ENCODE measurements at regions not wholly inside any gene's neighbourhood (a gene's known extent, or its start where the extent isn't known, plus 50 kb on each side); places are given as distances from the start of the nearest gene placed in this dataset.

DNA sequence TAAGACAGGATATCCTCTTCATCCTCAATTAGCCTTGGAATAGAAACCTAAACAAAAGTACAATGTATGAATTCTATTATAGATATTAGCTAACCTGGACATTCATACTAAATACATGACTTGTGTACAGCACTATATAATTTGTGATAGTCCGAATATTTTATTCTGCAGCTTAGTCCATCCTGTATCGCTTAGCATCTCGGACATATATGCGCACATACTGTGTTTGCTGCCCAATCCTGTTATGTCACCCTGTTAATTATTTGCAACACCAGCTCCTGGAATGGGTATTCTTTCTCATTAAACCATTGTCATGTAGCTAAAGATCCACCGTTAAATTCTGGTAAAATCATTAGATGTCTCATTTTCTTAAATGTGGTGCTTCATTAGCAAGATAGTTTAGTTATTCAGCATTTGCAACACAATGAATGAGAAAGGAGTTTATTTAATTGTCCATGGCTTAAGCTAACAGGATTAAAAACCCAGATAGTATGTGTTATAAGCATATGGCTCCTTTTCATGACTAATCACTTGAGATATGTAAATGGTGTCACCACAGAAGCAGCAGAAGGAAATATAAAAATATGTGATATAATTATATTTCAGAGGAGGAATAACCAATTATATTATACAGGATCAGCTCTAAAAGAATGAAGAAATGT lies 156.0 kb upstream of the ARHGAP5 start:
- H4K20me1 ChIP-seq (ENCODE audit: insufficient read depth, low read length, poor library complexity, severe bottlenecking): no peaks in the 10 kb centered on the region
- TF ChIP-seq, protein P1, sequence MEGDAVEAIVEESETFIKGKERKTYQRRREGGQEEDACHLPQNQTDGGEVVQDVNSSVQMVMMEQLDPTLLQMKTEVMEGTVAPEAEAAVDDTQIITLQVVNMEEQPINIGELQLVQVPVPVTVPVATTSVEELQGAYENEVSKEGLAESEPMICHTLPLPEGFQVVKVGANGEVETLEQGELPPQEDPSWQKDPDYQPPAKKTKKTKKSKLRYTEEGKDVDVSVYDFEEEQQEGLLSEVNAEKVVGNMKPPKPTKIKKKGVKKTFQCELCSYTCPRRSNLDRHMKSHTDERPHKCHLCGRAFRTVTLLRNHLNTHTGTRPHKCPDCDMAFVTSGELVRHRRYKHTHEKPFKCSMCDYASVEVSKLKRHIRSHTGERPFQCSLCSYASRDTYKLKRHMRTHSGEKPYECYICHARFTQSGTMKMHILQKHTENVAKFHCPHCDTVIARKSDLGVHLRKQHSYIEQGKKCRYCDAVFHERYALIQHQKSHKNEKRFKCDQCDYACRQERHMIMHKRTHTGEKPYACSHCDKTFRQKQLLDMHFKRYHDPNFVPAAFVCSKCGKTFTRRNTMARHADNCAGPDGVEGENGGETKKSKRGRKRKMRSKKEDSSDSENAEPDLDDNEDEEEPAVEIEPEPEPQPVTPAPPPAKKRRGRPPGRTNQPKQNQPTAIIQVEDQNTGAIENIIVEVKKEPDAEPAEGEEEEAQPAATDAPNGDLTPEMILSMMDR (conservative IDR thresholded peaks at IDR 0.05; ENCODE audit: low read length): no peak
- no peak for TF ChIP-seq EZH2phosphoT487 (IDR thresholded peaks at IDR 0.05; ENCODE audit: borderline replicate concordance)
- H3K4me2 ChIP-seq (ENCODE audit: low read depth, low read length, poor library complexity, severe bottlenecking): no peak overlapping the region

GRCh38 chr14:31921721-31922120 lies 155.4 kb upstream of the ARHGAP5 start:
- Histone ChIP-seq H3F3A (ENCODE audit: low read depth) (no peaks in the 10 kb centered on the region), H3K9me3 (ENCODE audit: insufficient read depth, low read depth, low read length) (no peaks in the 10 kb centered on the region), H3K4me3 (ENCODE audit: low read length, poor library complexity, severe bottlenecking) (no peak overlapping the region), H3K79me2 (ENCODE audit: insufficient read depth, low read length) (no peaks in the 10 kb centered on the region), H3K9ac (ENCODE audit: low read depth, low read length, poor library complexity, severe bottlenecking) (no peak overlapping the region), H3K9me2 (replicated peaks; ENCODE audit: low read depth, low read length) (no peaks in the 10 kb centered on the region), H3K4me1 (ENCODE audit: insufficient read depth, low read length, poor library complexity, severe bottlenecking) (no peaks in the 10 kb centered on the region), H2AFZ (ENCODE audit: low read length) (no peak overlapping the region), H3K27me3 (ENCODE audit: insufficient read depth, low read length, poor library complexity, severe bottlenecking) (no peaks in the 10 kb centered on the region), H4K20me1 (ENCODE audit: insufficient read depth, low read length, poor library complexity, severe bottlenecking) (no peaks in the 10 kb centered on the region), H3K36me3 (ENCODE audit: insufficient read depth, low read length) (no peaks in the 10 kb centered on the region), H3K4me2 (ENCODE audit: low read depth, low read length, poor library complexity, severe bottlenecking) (no peak overlapping the region)
- no peak for TF ChIP-seq EZH2phosphoT487 (IDR thresholded peaks at IDR 0.05; ENCODE audit: borderline replicate concordance)
- TF ChIP-seq, protein P1 (conservative IDR thresholded peaks at IDR 0.05; ENCODE audit: low read length): no peak

More for the DNA sequence above, 156.0 kb upstream of the ARHGAP5 start:
- no peaks in the 10 kb centered on the region for H3K79me2 ChIP-seq (ENCODE audit: insufficient read depth, low read length)
- no peaks in the 10 kb centered on the region for H3K9me3 ChIP-seq (ENCODE audit: insufficient read depth, low read depth, low read length)
- no peaks in the 10 kb centered on the region for H3K27me3 ChIP-seq (ENCODE audit: insufficient read depth, low read length, poor library complexity, severe bottlenecking)
- H3K4me3 ChIP-seq (ENCODE audit: low read length, poor library complexity, severe bottlenecking): no peak overlapping the region
- H3K9me2 ChIP-seq (replicated peaks; ENCODE audit: low read depth, low read length): no peaks in the 10 kb centered on the region
- no peak overlapping the region for H2AFZ ChIP-seq (ENCODE audit: low read length)
- H3K36me3 ChIP-seq (ENCODE audit: insufficient read depth, low read length): no peaks in the 10 kb centered on the region
- H3K9ac ChIP-seq (ENCODE audit: low read depth, low read length, poor library complexity, severe bottlenecking): no peak overlapping the region
- H3F3A ChIP-seq (ENCODE audit: low read depth): no peaks in the 10 kb centered on the region
- H3K4me1 ChIP-seq (ENCODE audit: insufficient read depth, low read length, poor library complexity, severe bottlenecking): no peaks in the 10 kb centered on the region

GRCh38 chr14:31926123-31926522 lies 151.0 kb upstream of the ARHGAP5 start:
- no peak overlapping the region for H3K4me2 ChIP-seq (ENCODE audit: low read depth, low read length, poor library complexity, severe bottlenecking)
- no peaks in the 10 kb centered on the region for H3K79me2 ChIP-seq (ENCODE audit: insufficient read depth, low read length)
- H3K9ac ChIP-seq (ENCODE audit: low read depth, low read length, poor library complexity, severe bottlenecking): no peak overlapping the region
- H3K4me1 ChIP-seq (ENCODE audit: insufficient read depth, low read length, poor library complexity, severe bottlenecking): peaks cover 6% of the 10 kb centered on the region
- no peaks in the 10 kb centered on the region for H3K36me3 ChIP-seq (ENCODE audit: insufficient read depth, low read length)
- no peaks in the 10 kb centered on the region for H3F3A ChIP-seq (ENCODE audit: low read depth)
- H2AFZ ChIP-seq (ENCODE audit: low read length): no peak overlapping the region
- no peaks in the 10 kb centered on the region for H3K9me3 ChIP-seq (ENCODE audit: insufficient read depth, low read depth, low read length)
- TF ChIP-seq EZH2phosphoT487 (IDR thresholded peaks at IDR 0.05; ENCODE audit: borderline replicate concordance): no peak
- TF ChIP-seq, protein P1 (conservative IDR thresholded peaks at IDR 0.05; ENCODE audit: low read length): peak; percentile 83
- no peaks in the 10 kb centered on the region for H4K20me1 ChIP-seq (ENCODE audit: insufficient read depth, low read length, poor library complexity, severe bottlenecking)
- H3K27me3 ChIP-seq (ENCODE audit: insufficient read depth, low read length, poor library complexity, severe bottlenecking): no peaks in the 10 kb centered on the region
- no peaks in the 10 kb centered on the region for H3K9me2 ChIP-seq (replicated peaks; ENCODE audit: low read depth, low read length)
- no peak overlapping the region for H3K4me3 ChIP-seq (ENCODE audit: low read length, poor library complexity, severe bottlenecking)
